DMS153 treated with DMSO at 0.1 percent for 48 hours (cell line): ENCODE measurements at regions not wholly inside any gene's neighbourhood (a gene's known extent, or its start where the extent isn't known, plus 50 kb on each side); places are given as distances from the start of the nearest gene placed in this dataset.
"Not testable (repeated sequence)": the region's sequence is repeated elsewhere in the genome, so short reads cannot be mapped to it uniquely, and the experiment has no call there.

Experiments
- DNase-seq: peaks from one replicate; lab custom pipeline; 2025; ENCODE audit not compliant: unreplicated experiment; lab: John Stamatoyannopoulos, UW

DNA sequence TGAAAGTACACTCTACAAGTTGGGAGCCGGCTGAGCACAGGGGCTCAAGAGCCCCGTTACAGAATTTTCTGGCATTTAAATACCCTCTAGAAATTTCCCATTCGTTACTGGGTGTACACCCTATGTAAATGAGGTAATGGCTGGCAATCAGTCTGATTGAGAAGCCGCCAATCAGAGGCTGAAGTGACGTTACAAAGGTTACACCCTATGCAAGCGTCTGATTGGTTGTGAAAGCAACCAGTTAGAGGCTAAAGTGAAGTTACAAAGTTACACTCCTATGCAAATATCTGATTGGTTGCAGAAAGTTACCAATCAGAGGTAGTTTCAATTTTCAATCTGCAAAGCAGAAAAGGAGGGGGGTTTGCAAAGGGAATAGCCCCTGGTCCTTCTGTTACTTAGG, 88.1 kb upstream of the LRPAP1 start:
- DNase-seq = not testable (repeated sequence)

DNA sequence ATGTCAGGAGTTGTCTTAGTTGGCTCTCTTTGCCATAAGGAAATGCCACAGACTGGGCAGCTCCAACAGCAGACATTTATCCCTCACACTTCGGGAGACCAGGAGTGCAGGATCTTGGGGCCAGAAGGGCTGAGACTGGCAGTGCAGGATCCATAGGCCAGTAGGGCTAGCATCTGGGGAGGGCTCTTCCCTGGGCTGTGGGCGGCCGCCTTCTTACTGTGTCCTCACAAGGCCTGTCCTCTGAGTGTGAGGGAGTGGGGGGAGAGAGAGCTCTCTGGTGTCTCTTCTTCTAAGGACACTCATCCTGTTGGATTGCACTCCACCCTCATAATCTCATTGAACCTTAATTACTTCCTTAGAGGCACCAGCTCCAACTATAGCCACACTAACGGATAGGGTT, 87.5 kb upstream of the LRPAP1 start:
- not testable (repeated sequence) for DNase-seq

DNA sequence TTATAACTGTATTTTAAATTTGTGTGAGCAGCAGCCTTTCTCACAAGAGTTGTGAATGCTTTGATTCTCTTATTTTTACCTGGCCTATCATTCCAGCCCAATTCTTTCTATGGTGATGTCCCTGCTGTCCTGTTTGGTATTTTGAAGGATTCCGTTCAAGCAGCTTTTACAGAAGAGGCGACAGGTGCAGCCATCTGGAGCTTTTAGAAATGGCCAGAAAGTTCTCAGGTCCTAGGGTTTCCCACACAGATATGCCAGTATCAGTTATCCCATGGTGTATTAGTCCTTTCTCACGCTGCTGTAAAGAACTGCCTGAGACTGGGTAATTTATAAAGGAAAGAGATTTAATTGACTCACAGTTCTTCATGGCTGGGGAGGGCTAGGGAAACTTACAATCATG, 86.1 kb upstream of the LRPAP1 start:
- not testable (repeated sequence) for DNase-seq

DNA sequence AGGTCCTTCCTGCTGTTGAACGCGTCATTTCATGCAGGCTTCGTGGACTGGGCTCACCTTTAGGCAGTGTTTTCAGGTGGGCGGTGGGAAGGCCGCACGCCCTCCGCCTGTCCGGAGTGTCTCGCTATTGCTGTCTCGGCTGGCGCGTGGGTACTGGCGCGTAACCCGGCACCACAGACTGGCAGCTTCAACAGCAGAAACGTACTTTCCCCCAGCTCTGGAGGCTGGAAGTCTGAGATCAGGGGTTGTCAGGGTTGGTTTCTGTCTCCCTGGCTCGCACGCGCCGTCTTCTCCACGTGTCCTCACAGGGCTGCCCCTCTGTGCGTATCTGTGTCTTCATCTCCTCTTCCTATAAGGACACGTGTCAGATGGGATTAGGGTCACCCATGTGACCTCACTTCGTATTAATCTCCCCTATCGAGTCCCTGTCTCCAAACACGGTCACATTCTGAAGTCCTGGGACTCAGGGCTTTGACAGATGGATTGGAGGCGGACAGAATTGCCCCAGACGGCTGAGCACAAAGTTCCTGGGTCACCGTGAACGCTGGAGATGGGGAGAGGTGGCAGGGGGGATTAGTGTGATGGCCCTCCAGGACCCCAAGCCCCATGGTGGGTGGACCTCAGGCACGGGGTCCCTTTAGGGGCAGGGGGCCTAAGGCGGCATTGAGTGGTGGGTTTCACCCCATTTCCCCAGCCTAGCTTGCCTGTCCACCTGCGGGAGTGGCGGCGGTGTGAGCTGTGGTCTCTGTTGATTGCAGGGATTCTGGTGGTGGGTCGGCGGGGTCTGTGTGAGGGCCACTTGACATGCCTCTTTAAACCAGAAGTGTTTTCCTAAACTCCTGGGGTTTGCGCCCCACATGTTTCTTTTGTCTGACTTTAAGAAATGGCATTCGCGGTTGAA, 83.4 kb upstream of the LRPAP1 start:
- DNase-seq = no peak

DNA sequence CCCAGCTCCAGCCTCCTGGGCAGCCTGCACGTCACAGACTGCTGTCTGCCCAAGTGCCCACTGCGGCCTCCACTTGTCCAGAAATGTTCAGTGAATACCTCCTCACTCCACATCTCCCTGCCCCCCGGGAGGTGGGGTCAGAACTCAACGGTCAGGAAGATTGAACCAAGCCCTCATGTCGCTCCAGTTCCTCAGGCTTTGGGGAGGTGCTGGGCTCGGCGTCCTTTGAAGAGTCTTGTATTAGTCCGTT, 82.4 kb upstream of the LRPAP1 start:
- no peak for DNase-seq

DNA sequence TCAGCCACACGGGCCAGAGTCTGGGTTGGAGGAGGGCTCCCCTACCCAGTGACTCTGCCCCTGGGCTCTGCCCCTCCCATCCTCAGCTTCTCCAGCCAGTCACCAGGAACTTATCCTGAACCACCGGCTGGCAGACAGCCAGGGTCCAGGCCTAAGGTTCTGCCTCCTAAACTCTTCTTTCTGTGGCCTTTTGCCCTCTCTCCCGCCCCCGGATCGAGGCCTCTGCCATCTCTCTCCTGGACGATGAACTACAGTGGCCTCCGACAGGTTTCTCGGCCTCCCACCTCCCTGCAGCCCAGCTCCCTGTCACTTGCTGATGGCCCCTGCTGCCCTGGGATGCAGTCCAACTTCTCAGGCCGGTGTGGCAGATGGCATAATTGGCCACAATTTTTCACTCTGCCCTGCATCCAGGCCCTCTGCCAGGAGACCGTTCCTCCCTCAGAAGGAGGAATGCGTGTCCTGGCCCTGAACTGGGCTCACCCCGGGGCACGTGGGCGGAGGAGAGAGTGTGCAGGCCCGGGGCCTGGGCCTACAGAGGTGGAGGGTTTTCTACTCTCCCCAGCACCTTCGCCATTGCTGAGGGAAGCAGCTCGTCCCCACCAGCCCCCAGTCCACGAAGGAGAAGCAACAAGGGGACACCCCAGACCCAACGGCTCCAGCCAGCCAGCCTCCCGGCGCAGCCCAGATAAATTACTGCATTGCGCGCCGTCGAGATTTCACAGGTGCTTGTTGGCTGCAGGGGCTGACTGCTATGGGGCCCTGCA, 81.9 kb upstream of the LRPAP1 start:
- DNase-seq = no peak

DNA sequence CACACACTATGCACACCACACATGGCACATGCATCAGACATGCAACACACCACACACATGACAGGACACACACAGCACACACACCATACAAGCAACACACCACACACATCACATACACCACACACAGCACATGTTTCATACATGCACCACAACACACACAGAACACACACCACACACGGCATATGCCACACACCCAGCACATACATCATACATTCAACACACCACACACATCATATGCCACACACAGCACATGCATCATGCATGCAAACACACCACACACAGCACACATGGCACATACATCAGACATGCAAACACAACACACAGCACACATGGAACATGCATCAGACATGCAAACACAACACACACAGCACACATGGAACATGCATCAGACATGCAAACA, 80.7 kb upstream of the LRPAP1 start:
- DNase-seq = no peak

DNA sequence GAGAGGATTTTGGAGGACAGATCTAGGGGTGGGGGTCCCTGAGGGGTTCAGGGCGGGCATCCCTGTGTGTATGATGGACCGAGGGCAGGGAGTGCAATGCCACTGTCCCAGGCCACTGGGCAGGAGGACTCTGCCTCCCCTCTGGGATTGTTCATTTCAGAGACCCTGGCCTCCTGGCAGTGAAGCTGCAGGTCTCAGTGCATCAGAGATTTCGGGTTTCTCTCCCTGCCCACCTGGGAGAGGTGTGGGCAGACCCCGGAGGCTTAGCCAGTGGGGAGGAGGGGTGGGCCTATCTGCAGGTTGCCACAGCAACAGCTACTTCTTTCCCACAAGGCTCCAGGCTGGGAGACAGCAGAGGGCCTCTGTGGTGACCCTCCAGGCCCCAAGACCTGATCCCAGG, 80.1 kb upstream of the LRPAP1 start:
- DNase-seq = no peak

DNA sequence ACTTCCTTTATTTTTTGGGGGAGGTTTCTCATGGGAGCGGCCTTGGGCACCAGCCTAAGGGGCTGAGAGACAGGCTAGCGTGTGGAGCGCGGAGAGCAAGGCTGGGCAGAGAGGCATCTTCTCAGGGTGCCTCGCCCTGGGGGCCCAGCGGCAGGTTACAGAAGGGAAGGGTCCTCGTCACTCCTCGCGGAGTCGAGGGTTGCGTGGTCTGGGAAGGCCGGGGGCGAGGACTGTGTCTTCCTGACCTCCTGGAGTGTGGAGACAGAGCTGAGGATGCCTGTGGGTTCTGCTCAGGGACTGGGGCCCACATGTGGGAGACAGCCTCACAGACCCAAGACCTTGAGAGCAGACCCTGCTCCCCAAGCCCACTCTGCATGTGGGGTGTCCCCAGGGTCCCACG, 79.6 kb upstream of the LRPAP1 start:
- no peak for DNase-seq

DNA sequence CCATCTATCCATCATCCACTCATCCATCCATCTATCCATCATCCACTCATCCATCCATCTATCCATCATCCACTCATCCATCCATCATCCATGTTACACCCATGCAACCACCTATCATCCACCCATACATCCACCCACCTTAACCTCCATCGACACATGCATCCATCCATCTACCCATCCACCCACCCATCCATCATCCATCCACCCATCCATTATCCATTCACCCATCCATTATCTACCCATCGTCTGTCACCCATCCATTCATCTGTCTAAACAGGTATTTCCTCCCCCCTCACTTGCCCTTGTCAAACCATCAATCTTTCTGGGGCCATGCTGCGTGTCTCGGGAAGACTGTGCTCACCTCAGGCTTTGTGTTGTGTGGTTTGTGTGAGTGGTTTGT, 78.6 kb upstream of the LRPAP1 start:
- DNase-seq = not testable (repeated sequence)

DNA sequence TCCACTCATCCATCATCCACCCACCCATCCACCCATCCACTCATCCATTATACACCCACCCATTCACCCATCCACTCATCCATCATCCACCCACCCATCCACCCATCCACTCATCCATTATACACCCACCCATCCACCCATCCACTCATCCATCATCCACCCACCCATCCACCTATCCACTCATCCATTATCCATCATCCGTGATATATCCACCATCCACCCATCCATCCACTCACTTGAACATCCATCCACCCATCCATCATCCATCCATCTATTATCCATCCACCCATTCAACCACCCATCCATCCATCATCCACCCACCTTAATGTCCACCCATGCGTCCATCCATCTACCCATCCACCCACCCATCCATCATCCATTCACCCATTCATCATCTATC, 77.7 kb upstream of the LRPAP1 start:
- not testable (repeated sequence) for DNase-seq

DNA sequence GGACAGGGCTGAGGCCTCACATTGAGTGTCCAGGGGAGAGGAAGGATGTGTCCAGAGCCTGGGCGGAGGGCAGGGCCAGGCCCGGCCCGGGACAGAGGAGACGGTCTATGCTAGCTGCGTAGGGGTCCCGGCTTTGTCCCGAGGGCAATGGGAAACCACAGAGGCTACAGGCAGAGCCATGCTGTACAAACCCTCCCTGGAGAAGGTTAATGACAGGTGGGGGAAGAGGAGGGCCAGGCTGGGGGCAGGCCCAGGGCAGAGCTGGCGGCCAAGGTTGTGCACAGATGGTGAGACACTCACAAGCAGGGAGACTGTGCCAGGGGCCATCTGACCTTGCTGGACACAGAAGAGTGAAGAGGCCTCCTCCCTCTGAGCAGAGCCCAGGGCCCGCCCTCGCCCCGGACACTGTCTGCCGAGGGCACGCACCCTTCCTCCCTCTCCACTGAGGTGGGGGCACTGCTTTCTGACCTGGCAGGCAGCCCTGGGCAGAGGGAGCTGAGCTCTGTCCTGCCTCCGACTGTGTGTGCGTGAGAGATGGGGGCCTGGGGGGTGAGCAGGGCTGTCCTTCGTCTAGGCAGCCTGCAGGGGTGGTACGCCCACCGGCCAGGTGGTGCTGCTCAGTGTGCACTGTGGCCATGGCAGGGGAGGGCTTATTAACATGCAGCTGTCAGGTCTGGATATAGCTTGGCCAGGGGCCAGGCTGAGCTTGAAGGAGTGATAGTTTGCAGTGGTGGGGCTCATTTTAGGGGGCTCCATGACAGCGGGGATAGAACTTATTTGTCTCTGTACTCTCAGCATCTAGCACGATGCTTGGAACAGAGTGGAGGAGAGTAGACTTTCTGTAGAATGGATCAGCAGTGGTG, 75.7 kb upstream of the LRPAP1 start:
- no peak for DNase-seq

DNA sequence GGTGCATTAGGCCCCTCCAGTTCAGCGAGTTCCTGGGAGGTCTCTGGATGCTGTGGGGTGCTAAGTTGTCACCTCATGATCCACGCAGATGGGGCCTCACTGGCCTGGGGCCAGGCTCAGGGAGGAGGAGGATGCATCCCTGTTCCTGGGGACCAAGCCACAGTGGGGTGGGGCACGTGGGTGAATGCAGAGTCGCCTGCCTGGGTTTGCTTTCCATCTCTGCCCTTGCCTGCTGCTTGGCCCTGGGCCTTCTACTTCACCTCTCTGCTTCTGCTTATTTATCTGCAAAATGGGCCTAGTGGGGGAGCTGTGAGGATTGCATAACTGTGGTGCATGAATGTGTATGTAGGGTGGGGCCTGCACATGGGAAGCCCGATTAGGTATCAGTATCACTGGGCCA, 74.6 kb upstream of the LRPAP1 start:
- DNase-seq = not testable (repeated sequence)

DNA sequence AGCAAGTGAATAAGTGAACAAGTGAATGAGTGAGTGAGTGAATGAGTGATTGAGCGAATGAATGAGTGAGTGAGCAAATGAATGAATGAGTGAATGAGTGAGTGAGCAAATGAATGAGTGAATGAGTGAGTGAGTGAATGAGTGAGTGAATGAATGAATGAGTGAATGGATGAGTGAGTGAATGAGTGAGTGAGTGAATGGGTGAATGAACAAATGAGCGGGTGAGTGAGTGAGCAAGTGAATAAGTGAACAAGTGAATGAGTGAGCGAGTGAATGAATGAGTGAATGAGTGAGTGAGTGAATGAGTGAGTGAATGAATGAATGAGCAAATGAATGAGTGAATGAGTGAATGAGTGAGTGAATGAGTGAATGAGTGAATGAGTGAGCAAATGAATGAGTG, 74.0 kb upstream of the LRPAP1 start:
- not testable (repeated sequence) for DNase-seq

DNA sequence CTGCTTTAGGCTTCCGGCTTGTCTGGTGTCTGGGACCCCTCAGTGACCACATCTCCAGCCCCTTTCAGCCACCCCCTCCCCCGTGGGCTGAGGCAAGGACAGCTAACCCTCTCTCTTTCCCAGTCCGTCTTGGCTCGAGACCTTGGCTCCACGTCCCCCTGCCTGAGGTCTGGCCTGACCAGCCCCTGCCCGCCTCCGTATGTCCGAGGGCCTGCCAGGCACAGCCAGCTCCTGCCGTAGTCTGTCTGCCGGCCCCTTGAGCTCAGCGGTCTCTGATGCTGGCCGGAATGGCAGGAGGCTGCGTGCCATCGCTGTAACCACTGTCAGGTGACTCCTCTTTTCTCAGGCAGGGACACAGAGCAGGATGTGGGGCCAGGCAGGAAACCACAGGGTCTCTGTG, 73.3 kb upstream of the LRPAP1 start:
- no peak for DNase-seq

DNA sequence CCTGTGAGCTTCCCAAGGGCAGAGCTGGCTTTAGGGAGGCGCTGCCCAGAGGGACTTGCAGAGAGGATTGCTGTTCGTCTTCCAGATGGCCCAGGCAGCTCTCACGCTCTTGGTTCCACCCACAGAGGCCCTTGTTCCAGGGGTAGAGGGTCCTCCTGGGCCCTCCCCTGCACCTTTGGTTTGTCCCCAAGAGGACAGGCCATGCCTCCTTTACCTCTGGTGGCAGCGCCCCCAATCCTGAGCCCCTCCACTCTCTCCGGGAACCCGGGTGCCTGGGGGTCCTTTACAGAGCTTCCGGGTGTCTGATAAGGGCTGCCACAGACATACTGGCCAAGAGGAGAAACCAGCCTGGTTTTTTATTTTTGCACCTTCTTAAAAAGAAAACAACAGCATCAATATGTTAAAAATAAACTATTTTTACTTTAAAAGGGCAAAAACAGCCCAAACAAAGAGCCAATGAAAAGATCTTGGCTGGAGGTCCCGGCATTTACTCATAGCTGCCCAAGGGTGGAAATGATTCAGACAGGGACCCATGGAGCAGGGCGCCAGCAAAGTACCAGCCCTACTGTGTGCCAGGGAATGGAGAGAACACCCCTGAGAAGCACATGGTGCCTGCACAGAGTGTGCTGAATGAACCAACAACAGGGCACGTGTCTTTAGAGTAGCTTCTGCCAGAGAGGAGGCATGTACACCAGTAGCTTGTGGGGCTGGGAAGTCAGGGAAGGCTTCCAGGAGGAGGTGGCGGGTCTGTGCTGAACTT, 70.8 kb upstream of the LRPAP1 start:
- not testable (repeated sequence) for DNase-seq

DNA sequence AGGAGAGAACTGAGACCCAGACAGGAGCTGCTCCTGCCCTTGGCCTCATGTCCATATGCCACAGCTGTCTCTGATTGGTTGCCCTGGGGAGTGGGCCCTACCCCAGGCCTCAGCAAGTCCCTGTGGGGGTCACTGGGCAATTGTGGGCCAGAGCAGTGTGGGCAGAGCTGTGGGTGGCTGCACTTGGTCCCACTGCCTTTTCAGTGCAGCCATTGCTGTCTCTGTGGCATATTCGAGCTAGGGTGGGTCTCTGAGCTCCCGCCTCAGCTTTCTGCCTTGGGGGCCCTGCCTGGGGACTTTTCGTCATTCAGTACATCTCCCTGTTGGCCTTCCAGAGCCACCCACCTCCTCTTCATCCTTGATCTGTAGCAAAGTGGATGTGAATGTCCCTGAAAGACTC, 69.8 kb upstream of the LRPAP1 start:
- no peak for DNase-seq

DNA sequence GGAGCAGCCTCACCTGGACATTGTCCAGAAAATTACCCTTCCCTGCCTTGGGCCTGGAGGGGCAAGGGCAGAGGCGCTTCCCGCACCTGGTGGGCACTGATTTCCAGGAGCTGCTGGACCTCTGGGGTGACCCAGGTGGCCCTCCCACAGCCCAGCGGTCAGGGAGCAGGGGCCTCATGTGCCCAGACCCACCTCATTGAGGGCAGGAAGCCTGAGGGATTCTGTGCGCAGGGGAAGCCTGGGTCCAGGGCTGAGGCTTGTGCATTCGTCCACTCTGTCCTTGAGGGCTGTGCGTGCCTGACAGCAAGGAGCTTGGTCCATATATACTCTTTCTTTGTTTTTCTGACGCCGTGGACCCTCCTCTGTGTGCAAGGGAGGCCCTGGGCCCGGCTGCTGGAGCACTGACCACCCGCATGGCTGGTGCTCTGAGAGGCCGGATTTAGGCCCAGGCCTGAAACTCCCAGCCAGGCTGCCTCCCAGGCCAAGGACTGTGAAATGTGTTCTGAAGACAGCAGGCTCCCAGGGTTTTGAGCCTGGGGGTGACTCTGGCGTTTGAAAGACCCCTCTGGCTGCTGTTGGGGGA, 69.0 kb upstream of the LRPAP1 start:
- not testable (repeated sequence) for DNase-seq

DNA sequence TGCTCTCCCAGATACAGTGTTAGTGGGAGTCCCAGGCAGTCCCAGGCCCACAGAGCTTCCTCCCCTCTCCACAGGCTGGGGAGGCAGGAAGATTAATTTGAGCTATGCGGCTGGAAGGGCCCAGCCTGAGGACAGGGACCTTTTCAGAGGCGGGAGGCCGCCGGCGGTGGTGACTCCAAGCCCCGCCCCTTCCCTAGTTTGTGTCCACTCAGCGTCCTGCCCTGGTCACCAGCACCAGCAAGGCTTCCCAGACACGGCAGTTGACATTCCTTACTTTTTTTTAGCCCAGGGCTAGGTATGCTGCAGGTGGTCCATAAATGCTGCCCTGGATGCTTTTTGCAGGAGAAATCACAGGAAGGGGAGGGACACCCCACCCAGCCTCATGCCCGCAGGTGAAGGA, 67.7 kb upstream of the LRPAP1 start:
- no peak for DNase-seq

DNA sequence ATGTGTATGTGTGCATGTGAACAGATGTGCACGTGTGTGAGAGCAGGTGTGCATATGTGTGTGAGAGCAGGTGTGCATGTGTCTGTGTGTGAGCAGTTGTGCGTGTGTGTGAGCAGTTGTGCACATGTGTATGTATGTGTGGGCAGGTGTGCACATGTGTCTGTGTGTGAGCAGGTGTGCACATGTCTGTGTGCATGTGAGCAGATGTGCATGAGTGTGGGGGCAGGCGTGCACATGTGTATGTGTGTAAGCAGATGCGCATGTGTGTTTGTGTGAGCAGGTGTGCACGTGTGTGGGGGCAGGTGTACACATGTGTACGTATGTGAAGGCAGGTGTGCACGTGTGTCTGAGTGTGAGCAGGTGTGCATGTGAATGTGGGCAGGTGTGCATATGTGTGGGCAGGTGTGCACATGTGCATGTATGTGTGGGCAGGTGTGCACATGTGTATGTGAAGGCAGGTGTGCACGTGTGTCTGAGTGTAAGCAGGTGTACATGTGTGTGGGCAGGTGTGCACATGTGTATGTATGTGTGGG, 66.5 kb upstream of the LRPAP1 start:
- no peak for DNase-seq
